ENCODE measurements at regions not wholly inside any gene's neighbourhood (a gene's known extent, or its start where the extent isn't known, plus 50 kb on each side); places are given as distances from the start of the nearest gene placed in this dataset.

DNA sequence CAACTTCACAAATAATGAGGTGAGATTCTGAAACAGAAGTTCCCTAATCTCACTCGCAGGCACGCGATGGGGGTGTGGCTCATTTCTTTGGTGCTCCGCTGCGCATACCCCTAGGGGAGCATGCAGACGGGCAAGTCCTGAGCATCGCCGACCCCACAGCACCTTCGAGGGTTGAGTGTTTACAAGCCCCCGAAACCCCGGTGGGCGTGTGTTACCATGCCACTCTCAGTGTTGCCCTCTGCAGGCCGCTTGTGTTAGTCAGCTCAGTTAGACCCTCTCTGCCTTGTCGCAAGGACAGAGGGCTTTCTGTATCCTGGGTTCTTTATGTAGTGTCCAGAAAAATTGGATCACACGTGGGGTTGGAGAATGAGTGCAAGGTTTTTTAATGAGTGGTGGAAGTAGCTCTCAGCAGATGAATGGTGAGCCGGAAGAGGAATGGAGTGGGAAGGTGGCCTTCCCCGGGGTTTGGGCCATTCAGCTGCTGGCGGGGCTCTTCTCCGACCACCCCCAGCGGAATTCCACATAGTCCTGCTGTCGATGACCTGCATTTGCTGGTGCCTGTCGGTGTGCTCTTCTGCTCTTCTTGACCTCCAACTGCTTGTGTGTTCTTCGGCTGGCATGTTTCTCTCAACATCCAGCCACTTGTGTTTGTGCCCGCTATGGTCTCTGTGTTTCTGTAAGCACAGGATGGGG lies 191.3 kb downstream of the RPRM start:
- TF ChIP-seq CTCF (IDR thresholded peaks at IDR 0.05): no peak
- TF ChIP-seq EZH2 (IDR thresholded peaks at IDR 0.05; ENCODE audit: borderline replicate concordance, insufficient read depth, low read depth, low read length, poor library complexity, severe bottlenecking): no peak
